Kidney (tissue), 13 donors: ENCODE measurements at regions not wholly inside any gene's neighbourhood (a gene's known extent, or its start where the extent isn't known, plus 50 kb on each side); places are given as distances from the start of the nearest gene placed in this dataset.

Source experiments
- DNase-seq, 5 donors: peaks; one replicate each; pipeline ENCODE4 v3.0.0-alpha.2; 2013 to 2020
- FAIRE-seq: peaks from 2 replicates; lab custom pipeline; 2012; peaks lifted over from hg19 to GRCh38; lab: Jason Lieb, UNC
- H3K27ac ChIP-seq, 2 donors: one replicate each; pipeline ENCODE4 v1.7.0; 2013; ENCODE audit warnings: low read depth in 2 of 2, low read length in 2 of 2, inconsistent platforms in 1 of 2
- H3K27me3 ChIP-seq: one replicate; pipeline ENCODE4 v1.7.1; 2013; ENCODE audit warnings: low read length, inconsistent platforms; ENCODE audit not compliant: control insufficient read depth, insufficient read depth
- H3K36me3 ChIP-seq, 3 donors: one replicate each; pipeline versions ENCODE4 v1.7.0 to v1.7.1; 2013; ENCODE audit warnings: low read length in 3 of 3, control low read depth in 1 of 3, inconsistent platforms in 1 of 3; ENCODE audit not compliant: insufficient read depth in 3 of 3, control insufficient read depth in 2 of 3
- H3K4me1 ChIP-seq, 3 donors: one replicate each; pipeline versions ENCODE4 v1.7.0 to v1.7.1; 2013; ENCODE audit warnings: low read length in 3 of 3, inconsistent platforms in 1 of 3, low read depth in 1 of 3; ENCODE audit not compliant: control insufficient read depth in 2 of 3, insufficient read depth in 2 of 3
- H3K4me3 ChIP-seq, 3 donors: one replicate each; pipeline versions ENCODE4 v1.7.0 to v1.8.1; 2013; ENCODE audit warnings: low read length in 3 of 3, control low read depth in 1 of 3, inconsistent platforms in 1 of 3
- H3K9ac ChIP-seq, 3 donors: one replicate each; pipeline versions ENCODE4 v1.7.0 to v1.7.1; 2013; ENCODE audit warnings: low read length in 3 of 3, control low read depth in 1 of 3, inconsistent platforms in 1 of 3
- H3K9me3 ChIP-seq, 3 donors: one replicate each; pipeline versions ENCODE4 v1.7.0 to v1.7.1; 2013; ENCODE audit warnings: low read length in 3 of 3, control low read depth in 1 of 3, inconsistent platforms in 1 of 3; ENCODE audit not compliant: control insufficient read depth in 2 of 3, insufficient read depth in 1 of 3
- CTCF ChIP-seq: IDR thresholded peaks from 3 replicates; pipeline ENCODE4 v1.5.1; 2012; ENCODE audit warnings: mild to moderate bottlenecking, moderate library complexity, borderline replicate concordance; ENCODE audit not compliant: insufficient read depth; ENCODE audit errors: extremely low read depth
- intact Hi-C: fragments of 100-400 bp; cut with DNase I; formaldehyde crosslinking; loops from one replicate; pipeline ENCODE4 v1.11.1; 2022
- donor health status: control.
- donor health status: control.
- donor health status: control.
- donor health status: control.
- donor health status: control.
- donor health status: DM: yes; HTN: yes; CAD: no.
- donor health status: Normal renal cell carcinoma (clear cell type).

GRCh38 chr20:52780462-52780861, 191.7 kb upstream of the TSHZ2 start:
- H3K9ac ChIP-seq = no peak overlapping the region
- no peak overlapping the region for H3K4me3 ChIP-seq
- TF ChIP-seq CTCF = no peak
- no peaks in the 10 kb centered on the region for H3K36me3 ChIP-seq
- no peaks in the 10 kb centered on the region for H3K27me3 ChIP-seq
- FAIRE-seq (no peak), DNase-seq (no peak)
- H3K9me3 ChIP-seq = no peaks in the 10 kb centered on the region
- no peak overlapping the region for H3K27ac ChIP-seq
- no peaks in the 10 kb centered on the region for H3K4me1 ChIP-seq
- intact Hi-C loops = no loop called here

GRCh38 chr20:52779125-52779524, 193.0 kb upstream of the TSHZ2 start:
- no peak for FAIRE-seq
- DNase-seq = no peak
- no peaks in the 10 kb centered on the region for H3K4me1 ChIP-seq
- H3K4me3 ChIP-seq = no peak overlapping the region
- H3K9ac ChIP-seq = no peak overlapping the region
- no peaks in the 10 kb centered on the region for H3K36me3 ChIP-seq
- no peak for TF ChIP-seq CTCF
- intact Hi-C loops = no loop called here
- no peak overlapping the region for H3K27ac ChIP-seq
- no peaks in the 10 kb centered on the region for H3K27me3 ChIP-seq
- H3K9me3 ChIP-seq = no peaks in the 10 kb centered on the region

- Histone ChIP-seq H3K9ac (no peak overlapping the region), H3K9me3 (no peaks in the 10 kb centered on the region), H3K36me3 (no peaks in the 10 kb centered on the region), H3K4me3 (no peak overlapping the region), H3K27ac (no peak overlapping the region), H3K4me1 (no peaks in the 10 kb centered on the region), H3K27me3 (no peaks in the 10 kb centered on the region)
- intact Hi-C loops = no loop called here
- no peak for TF ChIP-seq CTCF
- FAIRE-seq (no peak), DNase-seq (no peak)
These were observed 195.0 kb upstream of the TSHZ2 start for GRCh38 chr20:52777171-52777570.

GRCh38 chr20:52775786-52776185, 196.4 kb upstream of the TSHZ2 start:
- DNase-seq (no peak), FAIRE-seq (no peak)
- H3K27ac ChIP-seq = no peak overlapping the region
- H3K9ac ChIP-seq = no peak overlapping the region
- H3K36me3 ChIP-seq = no peaks in the 10 kb centered on the region
- no peaks in the 10 kb centered on the region for H3K4me1 ChIP-seq
- H3K4me3 ChIP-seq = no peak overlapping the region
- TF ChIP-seq CTCF = no peak
- H3K27me3 ChIP-seq = no peaks in the 10 kb centered on the region
- intact Hi-C loops = no loop called here
- no peaks in the 10 kb centered on the region for H3K9me3 ChIP-seq
